Activated CD4-positive, alpha-beta T cell treated with anti-CD3 and anti-CD28 coated beads for 36 hours (primary cell): ENCODE measurements at regions not wholly inside any gene's neighbourhood (a gene's known extent, or its start where the extent isn't known, plus 50 kb on each side); places are given as distances from the start of the nearest gene placed in this dataset.
"Not testable (repeated sequence)": the region's sequence is repeated elsewhere in the genome, so short reads cannot be mapped to it uniquely, and the experiment has no call there.

Experiments
- ATAC-seq: fragments of 200-7000 bp; cut with Tn5 transposase; one replicate; pipeline ENCODE4 v1.10.0; 2021; ENCODE audit warnings: mild to moderate bottlenecking, moderate library complexity
- CTCF ChIA-PET: fragments of 350-600 bp; sonication (Branson Sonifier 250); formaldehyde crosslinking; loops from one replicate; lab custom pipeline; 2021; ENCODE audit warnings: antibody characterized with exemption; lab: Charles Lee
- POLR2A ChIA-PET: fragments of 350-600 bp; sonication (Branson Sonifier 250); formaldehyde crosslinking; loops from one replicate; lab custom pipeline; 2021; ENCODE audit warnings: antibody characterized with exemption, inconsistent platforms; lab: Charles Lee
- DNase-seq: peaks from one replicate; pipeline ENCODE4 v3.0.0-alpha.2; 2020
- H3K27ac Mint-ChIP-seq: one replicate; pipeline ENCODE4 v1.8.0; 2021; ENCODE audit warnings: mixed read lengths
- H3K27me3 Mint-ChIP-seq: one replicate; pipeline ENCODE4 v1.8.0; 2021; ENCODE audit warnings: mixed read lengths
- H3K36me3 Mint-ChIP-seq: one replicate; pipeline ENCODE4 v1.8.0; 2021; ENCODE audit warnings: low read depth, mixed read lengths
- H3K4me1 Mint-ChIP-seq: one replicate; pipeline ENCODE4 v1.8.0; 2021; ENCODE audit warnings: mixed read lengths
- H3K4me3 Mint-ChIP-seq: one replicate; pipeline ENCODE4 v1.8.0; 2021; ENCODE audit warnings: mild to moderate bottlenecking, moderate library complexity, mixed read lengths
- H3K9me3 Mint-ChIP-seq: one replicate; pipeline ENCODE4 v1.8.0; 2021; ENCODE audit warnings: low read depth, mixed read lengths
- intact Hi-C, 2 experiments: fragments of 100-400 bp; cut with DNase I in 1 of 2; cut with micrococcal nuclease in 1 of 2; formaldehyde crosslinking; loops; one replicate each; pipeline versions ENCODE4 v1.14.2 to v1.15.1; 2022 to 2024; cut with DNase I, micrococcal nuclease

DNA sequence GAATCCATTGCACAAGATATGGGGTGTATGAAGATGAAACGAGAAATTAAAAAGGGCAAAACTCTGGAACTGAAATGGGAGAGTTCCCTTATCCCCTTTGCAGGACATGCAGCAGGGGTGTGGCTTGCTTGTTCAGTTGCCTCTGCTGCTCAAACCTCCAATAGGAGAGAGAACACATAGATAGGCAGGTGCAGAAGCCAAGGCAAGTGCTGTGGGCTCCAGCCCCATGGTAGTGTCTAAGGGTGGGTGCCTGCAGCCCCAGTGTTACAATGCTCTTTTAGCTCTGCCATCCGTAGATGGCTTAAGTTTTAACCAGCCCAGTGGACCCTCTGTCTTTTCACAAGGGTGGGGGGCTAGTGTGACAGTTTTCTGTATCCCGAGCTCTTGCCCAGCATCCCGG, 69.7 kb downstream of the CMAS start:
- Mint-ChIP-seq H3K27ac (no peak overlapping the region), H3K9me3 (no peaks in the 10 kb centered on the region), H3K4me1 (no peaks in the 10 kb centered on the region), H3K4me3 (no peak overlapping the region), H3K27me3 (no peaks in the 10 kb centered on the region), H3K36me3 (no peaks in the 10 kb centered on the region)
- intact Hi-C loops = no loop called here
- ChIA-PET POLR2A (no interaction called here), CTCF (interaction anchor here (0.8 kb wide), 1 partner anchor 726 kb away, joined by 3 read pairs; no protein-coding TSS in a partner anchor)
- ATAC-seq = no peak
- no peak for DNase-seq

DNA sequence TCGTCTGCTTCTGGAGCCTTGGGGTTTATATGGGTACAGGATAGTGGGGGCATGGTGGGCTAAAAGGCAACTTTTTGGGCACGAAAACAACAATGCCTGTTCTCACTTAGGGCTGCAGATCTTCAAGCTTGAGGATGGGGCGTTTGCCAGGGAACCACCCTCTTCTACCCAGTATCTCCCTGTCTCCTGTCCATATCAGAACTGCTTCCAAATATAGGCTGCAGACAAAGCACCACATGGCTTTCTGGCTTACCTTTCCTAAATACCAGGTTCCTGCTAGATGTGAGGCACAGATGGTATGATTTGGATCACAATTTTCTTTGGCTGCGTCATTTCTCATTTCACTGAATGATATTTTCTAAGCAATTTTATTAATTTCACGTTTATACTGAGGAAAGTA, 70.4 kb downstream of the CMAS start:
- no peak for DNase-seq
- no peak for ATAC-seq
- Mint-ChIP-seq H3K27ac (no peak overlapping the region), H3K9me3 (no peaks in the 10 kb centered on the region), H3K36me3 (no peaks in the 10 kb centered on the region), H3K4me3 (no peak overlapping the region), H3K27me3 (no peaks in the 10 kb centered on the region), H3K4me1 (no peaks in the 10 kb centered on the region)
- ChIA-PET CTCF (interaction anchor here (0.8 kb wide), 1 partner anchor 725 kb away, joined by 3 read pairs; no protein-coding TSS in a partner anchor), POLR2A (no interaction called here)
- intact Hi-C loops = no loop called here

DNA sequence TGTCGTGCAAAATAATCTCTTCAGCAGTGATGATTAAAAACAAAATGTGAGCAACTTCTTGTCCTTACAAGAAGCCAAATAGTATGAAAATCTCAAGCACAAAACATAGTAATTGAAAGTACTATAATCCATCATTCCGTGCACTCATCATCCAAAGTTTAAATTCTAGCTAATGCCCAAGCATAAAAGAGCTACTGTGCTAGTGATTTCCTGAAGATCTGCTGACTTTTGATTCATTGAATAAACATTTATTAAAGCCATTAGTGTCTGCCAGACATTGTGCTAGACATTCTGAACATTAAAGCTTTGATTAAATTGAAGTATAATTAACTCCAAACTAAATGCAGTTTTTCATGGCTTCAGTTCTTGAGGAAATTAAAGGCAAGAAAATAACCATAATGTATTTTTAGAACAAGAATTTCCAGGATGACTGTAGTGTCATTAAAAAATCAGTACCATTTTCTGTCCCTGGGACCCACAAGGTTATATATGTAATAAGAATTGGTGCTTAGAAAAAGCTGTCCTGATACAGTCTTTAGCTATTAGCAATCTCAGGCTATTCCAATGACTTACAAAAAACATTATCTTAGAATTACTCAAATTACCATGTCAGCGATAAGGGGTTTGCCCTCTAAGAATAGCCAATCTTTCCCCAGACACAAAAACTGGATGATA, 71.7 kb downstream of the CMAS start:
- CTCF ChIA-PET = interaction anchor here (0.6 to 1.1 kb wide), 5 partner anchors 11 to 328 kb away, joined by 3 to 4 read pairs (median 3); no protein-coding TSS in a partner anchor
- H3K36me3 Mint-ChIP-seq = no peaks in the 10 kb centered on the region
- no peaks in the 10 kb centered on the region for H3K4me1 Mint-ChIP-seq
- DNase-seq (no peak), ATAC-seq (no peak)
- H3K9me3 Mint-ChIP-seq = no peaks in the 10 kb centered on the region
- no peaks in the 10 kb centered on the region for H3K27me3 Mint-ChIP-seq
- H3K27ac Mint-ChIP-seq = no peak overlapping the region
- intact Hi-C loops = no loop called here
- POLR2A ChIA-PET = interaction anchor here (0.5 kb wide), 1 partner anchor 296 kb away, joined by 3 read pairs; no protein-coding TSS in a partner anchor
- no peak overlapping the region for H3K4me3 Mint-ChIP-seq

DNA sequence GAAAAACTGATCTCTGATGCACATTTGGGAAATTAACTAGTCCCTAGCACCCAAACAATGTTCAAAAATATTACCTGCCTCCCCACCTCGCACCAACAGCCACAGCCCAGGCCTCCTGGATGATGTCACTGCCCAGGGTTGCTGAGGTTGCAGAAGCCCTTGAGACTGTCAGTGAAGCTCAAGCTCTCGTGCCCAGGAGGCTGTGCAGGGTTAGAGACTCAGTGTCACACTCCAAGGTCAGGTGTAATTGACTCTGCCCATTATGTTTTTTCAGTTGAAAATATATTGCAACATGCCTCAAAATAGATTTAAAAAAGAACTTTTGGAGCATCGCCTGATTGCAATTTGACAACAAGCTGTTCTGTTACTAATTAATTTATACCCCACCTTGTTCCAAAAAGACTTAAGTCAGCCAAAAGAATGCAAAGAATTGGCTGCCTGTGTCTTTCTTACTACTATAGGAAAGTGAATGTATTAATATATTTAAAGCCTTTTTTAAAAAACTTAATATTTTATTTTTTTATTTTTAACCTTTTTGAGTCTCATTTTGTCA, 72.3 kb downstream of the CMAS start:
- ATAC-seq (no peak), DNase-seq (no peak)
- POLR2A ChIA-PET = no interaction called here
- H3K4me3 Mint-ChIP-seq = no peak overlapping the region
- no peaks in the 10 kb centered on the region for H3K4me1 Mint-ChIP-seq
- H3K27me3 Mint-ChIP-seq = no peaks in the 10 kb centered on the region
- CTCF ChIA-PET = interaction anchor here (0.8 to 1.1 kb wide), 2 partner anchors 17 to 424 kb away, joined by 3 read pairs; no protein-coding TSS in a partner anchor
- no peaks in the 10 kb centered on the region for H3K36me3 Mint-ChIP-seq
- no peaks in the 10 kb centered on the region for H3K9me3 Mint-ChIP-seq
- intact Hi-C loops = no loop called here
- no peak overlapping the region for H3K27ac Mint-ChIP-seq

DNA sequence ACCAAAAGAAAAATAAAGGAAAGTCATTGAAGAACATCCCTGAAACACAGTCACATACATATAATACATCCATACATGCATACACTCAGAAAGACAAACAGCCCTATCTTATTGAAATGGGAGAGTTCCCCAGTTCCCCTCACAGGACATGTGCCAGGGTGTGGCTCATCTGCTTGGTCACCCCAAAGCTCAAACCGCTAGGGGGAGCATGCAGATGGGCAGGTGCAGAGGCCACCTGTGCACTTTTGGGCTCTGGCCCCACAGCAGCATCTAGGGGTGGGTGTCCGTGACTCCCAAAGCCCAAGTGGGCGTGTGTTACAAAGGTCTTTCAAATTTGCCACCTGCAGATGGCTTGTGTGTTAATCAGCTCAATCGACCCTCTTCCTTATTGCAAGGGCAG, 75.2 kb downstream of the CMAS start:
- no peaks in the 10 kb centered on the region for H3K9me3 Mint-ChIP-seq
- H3K4me3 Mint-ChIP-seq = no peak overlapping the region
- ChIA-PET CTCF (interaction anchor here (0.7 to 1.4 kb wide), 5 partner anchors 9 to 357 kb away, joined by 3 to 5 read pairs (median 4); no protein-coding TSS in a partner anchor), POLR2A (no interaction called here)
- intact Hi-C loops = loop anchor here in 1 of 2 experiments (1.0 kb wide), 1 partner anchor 214 kb away; no protein-coding TSS in a partner anchor
- peak; percentile 60 for ATAC-seq
- no peaks in the 10 kb centered on the region for H3K27me3 Mint-ChIP-seq
- H3K4me1 Mint-ChIP-seq = peaks cover 4% of the 10 kb centered on the region
- DNase-seq = peak; percentile 65
- no peak overlapping the region for H3K27ac Mint-ChIP-seq
- H3K36me3 Mint-ChIP-seq = no peaks in the 10 kb centered on the region

DNA sequence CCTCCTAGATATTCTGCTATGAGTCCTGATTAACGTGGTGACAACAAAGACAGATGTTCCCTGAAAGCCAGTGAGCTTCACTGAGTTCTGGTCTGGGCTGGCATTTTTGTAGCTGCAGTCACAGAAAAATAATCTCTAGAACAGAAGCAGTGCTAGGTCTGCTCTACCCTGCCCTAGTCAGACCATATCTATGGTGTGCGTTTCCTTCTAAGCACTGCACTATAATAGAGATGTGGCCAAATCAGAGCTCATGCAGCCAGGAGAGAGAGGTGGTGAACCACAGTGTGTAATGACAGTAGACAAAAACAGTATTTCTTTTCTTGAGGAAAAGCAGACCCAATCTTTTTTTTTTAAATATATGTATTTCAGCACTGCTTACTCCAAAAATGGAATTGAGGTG, 76.3 kb downstream of the CMAS start:
- ChIA-PET POLR2A (no interaction called here), CTCF (interaction anchor here (0.6 to 1.4 kb wide), 4 partner anchors 10 to 233 kb away, joined by 3 to 4 read pairs (median 4); no protein-coding TSS in a partner anchor)
- Mint-ChIP-seq H3K9me3 (peaks cover 5% of the 10 kb centered on the region), H3K4me3 (no peak overlapping the region), H3K4me1 (peaks cover 5% of the 10 kb centered on the region), H3K36me3 (no peaks in the 10 kb centered on the region), H3K27me3 (no peaks in the 10 kb centered on the region), H3K27ac (no peak overlapping the region)
- DNase-seq (no peak), ATAC-seq (no peak)
- intact Hi-C loops = no loop called here

DNA sequence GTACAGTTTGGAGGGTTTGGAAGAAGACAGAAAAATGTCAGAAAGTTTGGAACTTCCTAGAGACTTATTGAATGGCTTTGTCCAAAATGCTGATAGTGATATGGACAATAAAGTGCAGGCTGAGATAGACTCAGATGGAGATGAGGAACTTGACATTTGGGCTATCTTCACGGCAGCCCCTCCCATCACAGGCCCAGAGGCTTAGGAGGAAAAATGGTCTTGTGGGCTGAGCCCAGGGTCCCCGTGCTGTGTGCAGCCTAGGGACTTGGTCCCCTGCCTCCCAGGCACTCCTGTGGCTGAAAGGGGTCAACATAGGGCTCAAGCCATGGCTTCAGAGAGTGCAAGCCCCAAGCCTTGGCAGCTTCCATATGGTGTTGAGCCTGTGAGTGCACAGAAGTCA, 79.0 kb downstream of the CMAS start:
- CTCF ChIA-PET = no interaction called here
- peaks cover 5% of the 10 kb centered on the region for H3K4me1 Mint-ChIP-seq
- H3K27me3 Mint-ChIP-seq = no peaks in the 10 kb centered on the region
- ATAC-seq (no peak), DNase-seq (no peak)
- H3K27ac Mint-ChIP-seq = no peak overlapping the region
- intact Hi-C loops = no loop called here
- H3K9me3 Mint-ChIP-seq = peaks cover 7% of the 10 kb centered on the region
- no peaks in the 10 kb centered on the region for H3K36me3 Mint-ChIP-seq
- H3K4me3 Mint-ChIP-seq = no peak overlapping the region
- POLR2A ChIA-PET = no interaction called here

DNA sequence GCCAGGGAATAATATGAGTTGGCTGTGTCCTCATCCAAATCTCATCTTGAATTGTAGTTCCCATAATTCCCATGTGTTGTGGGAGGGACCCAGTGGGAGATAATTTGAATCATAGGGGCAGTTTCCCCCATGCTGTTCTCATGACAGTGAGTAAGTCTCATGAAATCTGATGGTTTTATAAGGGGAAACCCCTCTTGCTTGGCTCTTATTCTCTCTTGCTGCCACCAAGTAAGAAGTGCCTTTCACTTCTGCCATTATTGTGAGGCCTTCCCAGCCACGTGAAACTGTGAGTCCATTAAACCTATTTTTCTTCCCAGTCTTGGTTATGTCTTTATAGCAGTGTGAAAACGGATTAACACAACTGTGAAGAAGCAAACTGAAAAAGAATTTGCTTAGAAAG, 80.1 kb downstream of the CMAS start:
- POLR2A ChIA-PET, H3K36me3 Mint-ChIP-seq, H3K27ac Mint-ChIP-seq, DNase-seq, H3K4me3 Mint-ChIP-seq, H3K9me3 Mint-ChIP-seq, intact Hi-C loops, H3K27me3 Mint-ChIP-seq, H3K4me1 Mint-ChIP-seq, CTCF ChIA-PET: not testable (repeated sequence)
- peak; percentile 82 for ATAC-seq

DNA sequence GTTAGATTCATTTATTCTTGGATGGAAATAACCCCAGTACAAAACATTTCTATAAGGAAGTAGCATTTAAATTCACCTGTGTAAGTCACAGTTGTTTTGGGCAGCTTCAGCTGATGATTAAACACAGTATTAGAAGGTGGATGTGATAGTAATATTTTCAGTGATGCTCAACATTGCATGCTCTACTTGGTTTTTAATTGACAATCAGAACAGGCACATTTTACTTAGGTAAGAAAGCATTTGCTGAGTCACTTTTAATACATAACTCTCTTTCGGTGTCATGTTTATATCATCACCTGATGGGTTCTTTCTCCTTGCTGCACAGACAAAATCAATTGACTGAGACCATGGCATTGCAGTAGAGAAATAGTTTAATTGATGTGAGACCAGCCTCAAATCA, 80.7 kb downstream of the CMAS start:
- ATAC-seq (no peak), DNase-seq (no peak)
- Mint-ChIP-seq H3K9me3 (peaks cover 7% of the 10 kb centered on the region), H3K27me3 (no peaks in the 10 kb centered on the region), H3K4me1 (peaks cover 7% of the 10 kb centered on the region), H3K27ac (no peak overlapping the region), H3K36me3 (no peaks in the 10 kb centered on the region), H3K4me3 (no peak overlapping the region)
- ChIA-PET CTCF (no interaction called here), POLR2A (no interaction called here)
- intact Hi-C loops = no loop called here

DNA sequence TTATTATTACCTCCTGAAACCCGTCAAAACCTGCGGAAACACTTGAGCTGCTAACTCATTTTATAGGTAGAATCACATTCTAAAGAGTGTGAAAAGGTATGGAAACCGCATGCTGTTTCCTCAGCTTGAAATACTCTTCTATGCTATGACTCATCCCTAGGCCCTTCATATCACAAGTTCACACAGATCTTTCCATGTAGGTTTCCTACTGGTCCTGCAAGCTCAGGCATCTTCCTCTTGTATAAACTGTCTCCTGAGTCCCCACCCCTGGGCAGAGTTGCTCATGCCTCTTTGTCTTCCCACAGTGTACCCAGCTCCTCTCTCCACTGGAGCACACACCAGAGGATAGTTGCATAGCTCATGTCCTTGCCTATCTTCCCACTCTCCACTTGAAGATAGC, 84.7 kb downstream of the CMAS start:
- ATAC-seq = peak; percentile 60

DNA sequence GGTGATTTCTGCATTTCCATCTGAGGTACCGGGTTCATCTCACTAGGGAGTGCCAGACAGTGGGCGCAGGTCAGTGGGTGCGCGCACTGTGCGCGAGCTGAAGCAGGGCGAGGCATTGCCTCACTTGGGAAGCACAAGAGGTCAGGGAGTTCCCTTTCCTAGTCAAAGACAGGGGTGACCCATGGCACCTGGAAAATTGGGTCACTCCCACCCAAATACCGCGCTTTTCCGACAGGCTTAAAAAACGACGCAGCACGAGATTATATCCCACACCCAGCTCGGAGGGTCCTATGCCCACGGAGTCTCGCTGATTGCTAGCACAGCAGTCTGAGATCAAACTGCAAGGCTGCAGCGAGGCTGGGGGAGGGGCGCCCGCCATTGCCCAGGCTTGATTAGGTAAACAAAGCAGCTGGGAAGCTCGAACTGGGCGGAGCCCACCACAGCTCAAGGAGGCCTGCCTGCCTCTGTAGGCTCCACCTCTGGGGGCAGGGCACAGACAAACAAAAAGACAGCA, 90.6 kb downstream of the CMAS start:
- H3K27me3 Mint-ChIP-seq, H3K27ac Mint-ChIP-seq, CTCF ChIA-PET, H3K4me3 Mint-ChIP-seq, H3K36me3 Mint-ChIP-seq, H3K4me1 Mint-ChIP-seq, POLR2A ChIA-PET, intact Hi-C loops, DNase-seq, ATAC-seq, H3K9me3 Mint-ChIP-seq: not testable (repeated sequence)

More for the DNA sequence above, 84.7 kb downstream of the CMAS start:
- Mint-ChIP-seq H3K4me1 (peaks cover 7% of the 10 kb centered on the region), H3K9me3 (peaks cover 7% of the 10 kb centered on the region), H3K27ac (no peak overlapping the region), H3K4me3 (no peak overlapping the region), H3K36me3 (no peaks in the 10 kb centered on the region), H3K27me3 (no peaks in the 10 kb centered on the region)
- ChIA-PET POLR2A (no interaction called here), CTCF (interaction anchor here (0.8 to 1.5 kb wide), 2 partner anchors 9 to 33 kb away, joined by 3 to 5 read pairs; no protein-coding TSS in a partner anchor)
- DNase-seq = no peak
- intact Hi-C loops = no loop called here
